Upper lobe of right lung (tissue), 1 donor: ENCODE measurements at regions not wholly inside any gene's neighbourhood (a gene's known extent, or its start where the extent isn't known, plus 50 kb on each side); places are given as distances from the start of the nearest gene placed in this dataset.

Experiments used
- ATAC-seq: fragments of 200-7000 bp; cut with Tn5 transposase; one replicate; pipeline ENCODE4 v1.9.1; 2020; ENCODE audit warnings: mild to moderate bottlenecking, moderate library complexity
- DNase-seq: peaks from one replicate; pipeline ENCODE4 v3.0.0-alpha.2; 2020
- H3K27ac ChIP-seq: fragments of 200-600 bp; one replicate; pipeline ENCODE4 v1.8.0; 2022
- H3K27me3 ChIP-seq: fragments of 200-600 bp; one replicate; pipeline ENCODE4 v1.8.0; 2022; ENCODE audit warnings: mild to moderate bottlenecking
- H3K36me3 ChIP-seq: fragments of 200-600 bp; one replicate; pipeline ENCODE4 v1.8.0; 2022
- H3K4me1 ChIP-seq: fragments of 200-600 bp; one replicate; pipeline ENCODE4 v1.8.0; 2022
- H3K4me3 ChIP-seq: fragments of 200-600 bp; one replicate; pipeline ENCODE4 v1.8.0; 2022; ENCODE audit warnings: mild to moderate bottlenecking
- H3K9me3 ChIP-seq: fragments of 200-600 bp; one replicate; pipeline ENCODE4 v1.8.0; 2022
- CTCF ChIP-seq: fragments of 200-600 bp; IDR thresholded peaks from one replicate; pipeline ENCODE4 v1.8.0; 2022; ENCODE audit warnings: antibody characterized with exemption
- intact Hi-C: fragments of 100-400 bp; cut with DNase I; formaldehyde crosslinking; loops from one replicate; pipeline ENCODE4 v1.11.0; 2022
- donor health status: DM: no; HTN: yes; CAD: no; lungs with severe emphysema.

DNA sequence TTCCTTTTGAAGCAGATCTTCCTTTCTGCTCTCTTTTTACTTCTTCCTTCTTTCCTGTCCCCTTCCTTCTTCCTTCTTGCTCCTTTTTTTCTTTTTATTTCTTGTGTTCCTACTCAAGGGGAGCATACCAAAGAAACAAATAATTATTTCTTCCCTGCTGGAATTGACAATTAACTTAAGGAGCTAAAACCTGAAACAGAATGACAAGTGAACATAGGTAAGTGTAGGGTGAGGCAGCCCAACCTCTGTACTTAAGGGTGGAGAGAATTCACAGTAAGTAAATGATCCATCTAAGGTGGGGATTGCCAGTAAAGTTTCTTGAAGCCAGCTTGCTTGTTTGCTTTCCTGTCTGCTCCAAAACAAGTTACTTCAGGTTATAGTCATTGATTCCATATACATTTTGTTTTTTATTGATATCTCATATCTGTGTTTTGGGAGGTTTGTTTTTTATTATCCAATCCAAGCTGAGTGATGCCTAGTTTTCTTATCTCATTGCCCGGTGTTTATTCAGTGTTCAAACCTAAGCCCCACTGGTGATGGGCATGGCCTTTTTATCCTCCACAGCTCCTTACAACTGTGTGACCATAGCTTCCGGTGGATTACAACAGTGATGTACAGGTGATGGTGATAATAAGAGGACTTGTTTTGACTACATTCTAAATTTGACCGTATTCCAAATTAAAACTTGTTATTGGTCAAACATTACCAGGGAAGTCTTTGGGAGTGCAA lies 133.2 kb upstream of the IVNS1ABP start:
- ATAC-seq (no peak), DNase-seq (no peak)
- Histone ChIP-seq H3K4me3 (no peak overlapping the region), H3K27ac (no peak overlapping the region), H3K36me3 (no peaks in the 10 kb centered on the region), H3K27me3 (no peaks in the 10 kb centered on the region), H3K4me1 (no peaks in the 10 kb centered on the region), H3K9me3 (no peaks in the 10 kb centered on the region)
- intact Hi-C loops: no loop called here
- no peak for TF ChIP-seq CTCF

- no peak for TF ChIP-seq CTCF
- DNase-seq (no peak), ATAC-seq (no peak)
- Histone ChIP-seq H3K27me3 (no peaks in the 10 kb centered on the region), H3K9me3 (no peaks in the 10 kb centered on the region), H3K4me1 (no peaks in the 10 kb centered on the region), H3K4me3 (no peak overlapping the region), H3K27ac (no peak overlapping the region), H3K36me3 (no peaks in the 10 kb centered on the region)
- intact Hi-C loops: no loop called here
These were observed 132.5 kb upstream of the IVNS1ABP start for GRCh38 chr1:185449378-185450059.

DNA sequence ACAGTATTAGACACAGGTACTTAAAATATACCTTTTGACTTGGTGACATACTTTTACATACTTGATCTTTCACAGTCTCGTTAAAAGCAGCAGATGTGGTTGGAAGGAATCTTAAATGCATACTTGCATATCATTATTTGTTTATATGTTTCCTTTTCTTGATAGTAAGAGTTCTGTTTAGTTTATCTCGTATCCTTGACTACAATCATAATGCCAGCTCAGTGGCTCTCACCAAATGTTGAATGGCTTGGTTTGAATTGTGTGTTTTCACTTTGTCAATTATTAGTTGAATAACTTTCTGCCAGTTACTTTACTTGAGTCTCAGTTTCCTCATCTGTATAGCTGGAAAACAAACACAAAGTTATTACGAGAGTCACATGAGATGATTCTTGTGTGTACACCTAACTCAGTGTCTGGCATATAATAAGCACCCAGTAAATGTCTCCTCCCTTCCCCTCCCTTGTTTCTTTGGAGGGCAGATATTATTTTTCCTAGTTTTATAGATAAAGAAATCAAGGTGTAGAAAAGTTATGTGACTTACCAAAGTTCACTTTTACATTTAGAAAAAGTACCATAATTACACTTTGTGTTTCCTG lies 131.6 kb upstream of the IVNS1ABP start:
- intact Hi-C loops: no loop called here
- ATAC-seq (no peak), DNase-seq (no peak)
- no peak overlapping the region for H3K27ac ChIP-seq
- H3K27me3 ChIP-seq: no peaks in the 10 kb centered on the region
- no peaks in the 10 kb centered on the region for H3K36me3 ChIP-seq
- H3K4me3 ChIP-seq: no peak overlapping the region
- TF ChIP-seq CTCF: no peak
- H3K4me1 ChIP-seq: no peaks in the 10 kb centered on the region
- H3K9me3 ChIP-seq: no peaks in the 10 kb centered on the region

DNA sequence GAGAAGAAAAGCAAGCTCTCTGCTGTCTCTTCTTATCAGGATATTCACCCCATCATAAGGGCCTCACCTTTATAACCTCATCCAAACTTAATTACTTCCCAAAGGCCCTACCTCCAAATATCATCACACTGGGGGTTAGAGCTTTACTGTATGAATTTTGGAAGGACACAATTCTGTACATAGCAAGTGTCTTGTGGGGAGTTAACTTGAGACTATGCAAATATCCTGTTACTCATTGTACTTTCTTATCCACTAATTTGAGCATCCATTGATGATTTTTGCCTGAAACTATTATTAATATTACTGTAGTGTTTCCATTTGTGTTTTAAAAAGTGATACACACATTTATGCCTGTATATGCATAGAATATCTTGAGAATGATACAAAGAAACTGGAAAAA lies 129.1 kb upstream of the IVNS1ABP start:
- no peak for TF ChIP-seq CTCF
- no peak overlapping the region for H3K27ac ChIP-seq
- H3K9me3 ChIP-seq: no peaks in the 10 kb centered on the region
- H3K4me3 ChIP-seq: no peak overlapping the region
- no peaks in the 10 kb centered on the region for H3K36me3 ChIP-seq
- DNase-seq: no peak
- no peaks in the 10 kb centered on the region for H3K27me3 ChIP-seq
- H3K4me1 ChIP-seq: no peaks in the 10 kb centered on the region
- intact Hi-C loops: no loop called here
- no peak for ATAC-seq

GRCh38 chr1:185445594-185445993 lies 128.6 kb upstream of the IVNS1ABP start:
- peaks cover 2% of the 10 kb centered on the region for H3K4me1 ChIP-seq
- DNase-seq (no peak), ATAC-seq (no peak)
- H3K9me3 ChIP-seq: no peaks in the 10 kb centered on the region
- no peak overlapping the region for H3K27ac ChIP-seq
- intact Hi-C loops: no loop called here
- no peaks in the 10 kb centered on the region for H3K27me3 ChIP-seq
- H3K4me3 ChIP-seq: no peak overlapping the region
- TF ChIP-seq CTCF: no peak
- no peaks in the 10 kb centered on the region for H3K36me3 ChIP-seq
